ENCODE measurements at regions not wholly inside any gene's neighbourhood (a gene's known extent, or its start where the extent isn't known, plus 50 kb on each side); places are given as distances from the start of the nearest gene placed in this dataset.

DNA sequence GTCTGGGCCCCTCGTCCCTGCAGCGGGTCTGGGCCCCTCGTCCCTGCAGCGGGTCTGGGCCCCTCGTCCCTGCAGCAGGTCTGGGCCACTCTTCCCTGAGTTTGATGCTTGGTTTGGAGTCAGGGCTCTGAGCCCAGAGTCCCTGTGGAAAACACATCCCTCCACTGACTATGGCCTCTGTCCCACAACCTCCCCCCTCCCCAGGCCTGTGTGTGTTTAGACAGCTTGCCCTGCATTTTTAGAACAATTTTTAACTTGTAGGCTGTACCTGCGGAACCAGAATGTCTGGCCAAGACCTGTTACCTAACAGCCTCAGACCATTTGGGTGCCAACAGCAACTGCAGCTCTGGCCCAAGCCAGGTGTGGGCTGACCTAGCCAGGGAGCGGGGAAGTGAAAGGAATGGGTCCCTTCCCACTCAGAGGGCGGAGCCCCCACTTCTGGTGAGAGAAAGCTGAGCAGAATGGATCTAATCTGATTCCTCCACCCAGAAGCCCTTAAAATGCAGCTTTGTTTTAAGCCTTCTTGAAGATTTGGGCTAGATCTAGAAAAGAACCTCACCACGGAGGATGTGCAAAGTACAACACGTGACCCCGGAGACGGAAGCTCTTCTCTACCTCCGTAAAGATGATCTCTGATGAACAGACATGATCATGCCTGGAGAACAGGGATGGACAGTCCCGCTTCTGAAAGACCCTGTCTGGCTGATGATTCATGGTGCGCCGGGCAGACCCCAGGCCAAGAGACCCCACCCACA, 60.5 kb upstream of the TFRC start:
- H3K36me3 ChIP-seq, result no peaks in the 10 kb centered on the region
- DNase-seq (no peak), ATAC-seq (no peak)
- TF ChIP-seq, protein P1, sequence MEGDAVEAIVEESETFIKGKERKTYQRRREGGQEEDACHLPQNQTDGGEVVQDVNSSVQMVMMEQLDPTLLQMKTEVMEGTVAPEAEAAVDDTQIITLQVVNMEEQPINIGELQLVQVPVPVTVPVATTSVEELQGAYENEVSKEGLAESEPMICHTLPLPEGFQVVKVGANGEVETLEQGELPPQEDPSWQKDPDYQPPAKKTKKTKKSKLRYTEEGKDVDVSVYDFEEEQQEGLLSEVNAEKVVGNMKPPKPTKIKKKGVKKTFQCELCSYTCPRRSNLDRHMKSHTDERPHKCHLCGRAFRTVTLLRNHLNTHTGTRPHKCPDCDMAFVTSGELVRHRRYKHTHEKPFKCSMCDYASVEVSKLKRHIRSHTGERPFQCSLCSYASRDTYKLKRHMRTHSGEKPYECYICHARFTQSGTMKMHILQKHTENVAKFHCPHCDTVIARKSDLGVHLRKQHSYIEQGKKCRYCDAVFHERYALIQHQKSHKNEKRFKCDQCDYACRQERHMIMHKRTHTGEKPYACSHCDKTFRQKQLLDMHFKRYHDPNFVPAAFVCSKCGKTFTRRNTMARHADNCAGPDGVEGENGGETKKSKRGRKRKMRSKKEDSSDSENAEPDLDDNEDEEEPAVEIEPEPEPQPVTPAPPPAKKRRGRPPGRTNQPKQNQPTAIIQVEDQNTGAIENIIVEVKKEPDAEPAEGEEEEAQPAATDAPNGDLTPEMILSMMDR (IDR thresholded peaks at IDR 0.05), result no peak
- no peak for TF ChIP-seq POLR2A (IDR thresholded peaks at IDR 0.05)
- H3K27me3 ChIP-seq, result no peaks in the 10 kb centered on the region
- H3K27ac ChIP-seq, result no peak overlapping the region
- no peak overlapping the region for H3K4me3 ChIP-seq
- H3K9me3 ChIP-seq, result no peaks in the 10 kb centered on the region
- 83 to 89% (median 85%) methylated on average over 16 of the region's 16 CpGs for WGBS, 4 donors
- peaks cover 0 to 4% (median 0%) of the 10 kb centered on the region in 12 donors for H3K4me1 ChIP-seq
- intact Hi-C loops (cut with DNase I), result no loop called here

DNA sequence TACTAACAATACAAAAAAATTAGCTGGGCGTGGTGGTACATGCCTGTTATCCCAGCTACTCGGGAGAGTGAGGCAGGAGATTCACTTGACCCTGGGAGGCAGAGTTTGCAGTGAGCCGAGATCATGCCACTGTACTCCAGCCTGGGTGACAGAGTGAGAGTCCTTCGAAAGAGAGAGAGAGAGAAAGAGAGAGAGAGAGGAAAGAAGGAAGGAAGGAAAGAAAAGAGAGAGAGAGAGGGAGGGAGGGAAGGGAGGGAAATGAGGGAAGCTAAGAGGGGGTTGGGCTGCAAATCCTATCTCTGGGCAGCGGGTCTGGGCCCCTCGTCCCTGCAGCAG, 59.9 kb upstream of the TFRC start:
- DNase-seq, result no peak
- 73 to 77% (median 75%) methylated on average over 6 of the region's 6 CpGs for WGBS, 4 donors
- intact Hi-C loops (cut with DNase I), result no loop called here
- H3K9me3 ChIP-seq, result no peaks in the 10 kb centered on the region
- H3K27me3 ChIP-seq, result no peaks in the 10 kb centered on the region
- peaks cover 0 to 4% (median 0%) of the 10 kb centered on the region in 12 donors for H3K4me1 ChIP-seq
- H3K36me3 ChIP-seq, result no peaks in the 10 kb centered on the region
- no peak overlapping the region for H3K4me3 ChIP-seq
- ATAC-seq, result no peak
- TF ChIP-seq POLR2A (IDR thresholded peaks at IDR 0.05), result no peak
- TF ChIP-seq, protein P1 (IDR thresholded peaks at IDR 0.05), result no peak
- no peak overlapping the region for H3K27ac ChIP-seq

- H3K4me1 ChIP-seq, result peaks cover 0 to 4% (median 0%) of the 10 kb centered on the region in 12 donors
- no peak overlapping the region for H3K27ac ChIP-seq
- TF ChIP-seq, protein P1 (IDR thresholded peaks at IDR 0.05), result no peak
- no peak for TF ChIP-seq POLR2A (IDR thresholded peaks at IDR 0.05)
- no peak overlapping the region for H3K4me3 ChIP-seq
- H3K9me3 ChIP-seq, result no peaks in the 10 kb centered on the region
- DNase-seq, result no peak
- WGBS, 4 donors, result 79 to 83% (median 81%) methylated on average over 15 of the region's 15 CpGs
- H3K27me3 ChIP-seq, result no peaks in the 10 kb centered on the region
- no peaks in the 10 kb centered on the region for H3K36me3 ChIP-seq
- intact Hi-C loops (cut with DNase I), result no loop called here
- ATAC-seq, result no peak
These were observed 59.4 kb upstream of the TFRC start for GRCh38 chr3:196141052-196141865.

DNA sequence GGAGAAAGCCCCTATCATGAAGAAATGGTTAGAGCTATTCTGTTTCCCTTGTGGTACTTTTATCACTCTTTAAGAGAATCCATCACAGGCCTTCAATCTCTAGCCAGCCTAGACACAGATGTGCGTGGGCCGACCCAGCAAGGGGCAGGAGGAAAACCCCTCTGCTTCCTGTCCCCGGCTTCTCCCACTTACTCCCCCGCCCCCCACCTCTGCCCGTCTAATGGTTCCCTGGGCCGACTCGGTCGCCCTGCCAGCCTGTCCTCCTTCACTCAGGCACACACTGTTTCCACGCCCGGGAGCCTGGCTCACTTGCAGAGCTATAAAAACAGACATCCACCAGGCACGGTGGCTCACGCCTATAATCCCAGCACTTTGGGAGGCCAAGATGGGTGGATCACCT, 58.3 kb upstream of the TFRC start:
- intact Hi-C loops (cut with DNase I), result no loop called here
- no peaks in the 10 kb centered on the region for H3K36me3 ChIP-seq
- no peak overlapping the region for H3K4me3 ChIP-seq
- no peak for ATAC-seq
- H3K27ac ChIP-seq, result no peak overlapping the region
- 47 to 78% (median 61%) methylated on average over 10 to 12 of the region's 12 CpGs for WGBS, 4 donors
- H3K27me3 ChIP-seq, result no peaks in the 10 kb centered on the region
- no peaks in the 10 kb centered on the region for H3K9me3 ChIP-seq
- peaks cover 0 to 8% (median 0%) of the 10 kb centered on the region in 12 donors for H3K4me1 ChIP-seq
- no peak for DNase-seq
- TF ChIP-seq, protein P1 (IDR thresholded peaks at IDR 0.05), result no peak
- TF ChIP-seq POLR2A (IDR thresholded peaks at IDR 0.05), result no peak

All from heart left ventricle (tissue), 16 donors.